HCT116 (cell line): ENCODE measurements at regions not wholly inside any gene's neighbourhood (a gene's known extent, or its start where the extent isn't known, plus 50 kb on each side); places are given as distances from the start of the nearest gene placed in this dataset.

Source experiments
- CTCF ChIP-seq, 3 experiments: fragments of 200-600 bp in 1 of 3; sonication (generic) in 1 of 3; IDR thresholded peaks in 2 of 3; conservative IDR thresholded peaks in 1 of 3; 2 replicates each; pipeline ENCODE4 v1.5.1; 2012 to 2017; ENCODE audit warnings: low read depth in 2 of 3, low read length in 2 of 3, antibody characterized with exemption in 1 of 3, borderline replicate concordance in 1 of 3, control low read depth in 1 of 3, mild to moderate bottlenecking in 1 of 3, mixed read lengths in 1 of 3, mixed run types in 1 of 3, moderate library complexity in 1 of 3; ENCODE audit not compliant: insufficient read depth in 1 of 3
- EZH2 ChIP-seq: fragments of 200-600 bp; sonication (generic); IDR thresholded peaks from 2 replicates; pipeline ENCODE4 v1.6.1; 2017; ENCODE audit warnings: antibody characterized with exemption, mixed run types
- POLR2AphosphoS5 ChIP-seq: IDR thresholded peaks from 2 replicates; pipeline ENCODE4 v1.6.1; 2011; ENCODE audit warnings: mild to moderate bottlenecking, low read depth, low read length, moderate library complexity
- SP1 ChIP-seq: IDR thresholded peaks from 2 replicates; pipeline ENCODE4 v1.6.1; 2012; ENCODE audit warnings: low read depth
- YY1 ChIP-seq: IDR thresholded peaks from 2 replicates; pipeline ENCODE4 v1.6.1; 2011; ENCODE audit warnings: low read length, low read depth, moderate library complexity, mild to moderate bottlenecking; ENCODE audit not compliant: insufficient replicate concordance; ENCODE audit errors: extremely low read depth
- ZFX ChIP-seq: fragments of 450-650 bp; IDR thresholded peaks from 2 replicates; pipeline ENCODE4 v1.6.1; 2017

DNA sequence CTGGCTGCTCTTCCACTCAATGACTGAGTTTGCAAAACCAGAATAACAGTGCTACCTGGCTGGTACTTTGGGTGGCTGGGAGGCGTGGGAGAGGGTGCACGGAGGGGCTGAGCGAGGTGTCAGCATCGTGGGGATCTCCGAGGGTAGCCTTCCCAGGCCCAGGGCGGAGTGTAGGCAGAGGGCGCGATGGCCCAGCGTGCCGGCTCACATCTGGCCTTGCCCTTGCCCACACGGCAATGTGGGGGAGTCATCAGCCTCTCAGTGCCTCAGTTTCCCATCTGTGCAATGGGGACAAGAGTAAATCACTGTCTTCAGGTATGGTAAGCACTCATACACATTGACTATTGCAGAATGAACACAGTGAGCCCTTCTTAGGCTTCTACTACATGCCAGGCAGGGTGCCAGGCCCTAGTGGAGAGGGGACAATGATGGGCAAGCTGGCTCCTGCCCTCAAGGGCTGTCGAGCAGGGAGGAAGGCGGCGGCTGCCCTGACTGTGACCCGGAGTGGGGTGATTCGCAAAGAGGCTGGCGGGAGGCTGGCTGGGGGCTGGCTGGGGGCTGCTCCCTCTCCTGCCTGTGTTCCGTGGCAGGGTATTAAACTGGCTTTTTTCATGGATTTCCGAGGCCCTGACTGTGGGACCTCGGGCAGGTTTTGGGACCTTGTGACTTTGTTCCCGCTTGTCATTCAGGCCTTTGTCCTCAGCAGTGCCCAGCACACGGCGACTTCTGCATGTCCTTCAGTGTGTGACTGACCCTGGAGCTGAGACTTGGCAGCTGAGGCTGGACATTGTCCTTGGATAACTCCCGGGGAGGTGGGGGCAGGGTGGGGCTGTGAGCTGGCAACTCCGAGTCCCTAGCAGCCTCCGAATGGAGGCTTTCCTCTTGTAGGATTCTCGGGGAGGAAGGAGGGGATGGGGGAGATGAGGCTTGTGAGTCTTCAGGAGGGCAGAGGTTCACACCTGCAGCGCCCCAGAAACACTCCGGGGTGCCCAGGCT is 243.1 kb downstream of the SEC14L1 start:
- TF ChIP-seq YY1: no peak
- no peak for TF ChIP-seq POLR2AphosphoS5
- TF ChIP-seq EZH2: no peak
- TF ChIP-seq CTCF (IDR thresholded peaks at IDR 0.05 in 2 of 3, conservative IDR thresholded peaks at IDR 0.05 in 1 of 3; ENCODE audit: borderline replicate concordance in 1 of 3, insufficient read depth in 1 of 3, low read depth in 2 of 3, low read length in 2 of 3): no peak
- TF ChIP-seq SP1: no peak
- TF ChIP-seq ZFX: no peak
